ENCODE measurements at regions not wholly inside any gene's neighbourhood (a gene's known extent, or its start where the extent isn't known, plus 50 kb on each side); places are given as distances from the start of the nearest gene placed in this dataset.

GRCh38 chr13:40273253-40274025, 393.0 kb downstream of the FOXO1 start:
- TF ChIP-seq GATA2 (IDR thresholded peaks at IDR 0.05; ENCODE audit: low read depth, low read length) (no peak), GATA3 (IDR thresholded peaks at IDR 0.05; ENCODE audit: low read depth, low read length) (no peak)

Measured in SH-SY5Y (cell line).